Stomach (tissue), 8 donors: ENCODE measurements at regions not wholly inside any gene's neighbourhood (a gene's known extent, or its start where the extent isn't known, plus 50 kb on each side); places are given as distances from the start of the nearest gene placed in this dataset.

Source experiments
- DNase-seq, 2 donors: peaks; one replicate each; pipeline versions ENCODE4 v3.0.0 to v3.0.0-alpha.2; 2013 to 2019
- H3K27ac ChIP-seq, 5 donors: fragments of 200-600 bp in 4 of 5; sonication (generic) in 4 of 5; one replicate each; pipeline ENCODE4 v1.5.1; 2013 to 2019; ENCODE audit warnings: mild to moderate bottlenecking in 1 of 5, moderate library complexity in 1 of 5
- H3K27me3 ChIP-seq, 3 donors: fragments of 200-600 bp; sonication (generic); one replicate each; pipeline ENCODE4 v1.5.1; 2017 to 2019; ENCODE audit warnings: mixed run types in 1 of 3
- H3K36me3 ChIP-seq, 4 donors: fragments of 200-600 bp; sonication (generic); 1 replicate in 3 of 4; 2 replicates in 1 of 4; pipeline ENCODE4 v1.5.1; 2016 to 2019
- H3K4me1 ChIP-seq, 4 donors: fragments of 200-600 bp; sonication (generic); one replicate each; pipeline ENCODE4 v1.5.1; 2016 to 2019
- H3K4me3 ChIP-seq, 4 donors: fragments of 200-600 bp; sonication (generic) in 3 of 4; one replicate each; pipeline ENCODE4 v1.5.1; 2016 to 2019; ENCODE audit warnings: mild to moderate bottlenecking in 1 of 4
- H3K9me3 ChIP-seq, 4 donors: fragments of 200-600 bp; sonication (generic); one replicate each; pipeline ENCODE4 v1.5.1; 2016 to 2019
- CTCF ChIP-seq, 7 experiments: fragments of 450-650 bp in 4 of 7; fragments of 200-600 bp in 3 of 7; sonication (generic) in 3 of 7; IDR thresholded peaks; one replicate each; pipeline ENCODE4 v1.5.1; 2016 to 2019; ENCODE audit warnings: antibody characterized with exemption in 7 of 7, control low read depth in 2 of 7, mild to moderate bottlenecking in 1 of 7
- EP300 ChIP-seq: sonication (generic); formaldehyde crosslinking; IDR thresholded peaks from one replicate; pipeline ENCODE4 v1.6.1; 2017; ENCODE audit warnings: antibody characterized with exemption
- POLR2A ChIP-seq, 4 donors: fragments of 450-650 bp; IDR thresholded peaks; one replicate each; pipeline ENCODE4 v1.6.1; 2016; ENCODE audit warnings: antibody characterized with exemption in 4 of 4, control low read depth in 2 of 4, mild to moderate bottlenecking in 1 of 4, moderate library complexity in 1 of 4
- POLR2AphosphoS5 ChIP-seq, 3 donors: sonication (generic); formaldehyde crosslinking; IDR thresholded peaks; one replicate each; pipeline ENCODE4 v1.6.1; 2016; ENCODE audit warnings: antibody characterized with exemption in 3 of 3
- WGBS, 5 donors: extraction: QIAGEN DNeasy Blood & Tissue Kit in 3 of 5; methylation state at CpG; one replicate each; pipeline versions ENCODE4 v1.1.5 to v1.1.7; 2013 to 2018; 5-methylcytosine and 5-hydroxymethylcytosine counted together
- intact Hi-C: fragments of 100-400 bp; cut with DNase I; formaldehyde crosslinking; loops from one replicate; pipeline ENCODE4 v1.15.1; 2023; ENCODE audit warnings: low total_unique reads
- donor health status: healthy with polysubstance abuse.
- donor health status: Bipolar disorder and iron deficiency.
- donor health status: healthy.

- WGBS, 5 donors: 25 to 61% (median 39%) methylated on average over 3 of the region's 3 CpGs
These were observed 504.9 kb upstream of the MARCKS start for GRCh38 chr6:113352029-113352801.

GRCh38 chr6:113352831-113353230, 504.3 kb upstream of the MARCKS start:
- 56 to 95% (median 77%) methylated on average over 3 of the region's 3 CpGs for WGBS, 5 donors

More at GRCh38 chr6:113352029-113352801, 504.9 kb upstream of the MARCKS start:
- Histone ChIP-seq H3K27ac (peak overlapping the region in 1 of 5 donors; percentile 27), H3K27me3 (no peaks in the 10 kb centered on the region), H3K4me3 (no peak overlapping the region), H3K36me3 (no peaks in the 10 kb centered on the region), H3K9me3 (no peaks in the 10 kb centered on the region), H3K4me1 (peaks cover 12 to 25% (median 17%) of the 10 kb centered on the region in 4 donors)
- peak; percentile 51 to 55 for DNase-seq
- TF ChIP-seq POLR2A (IDR thresholded peaks at IDR 0.05): no peak
- peak in 2 of 3 donors; percentile 62 to 85 for TF ChIP-seq POLR2AphosphoS5 (IDR thresholded peaks at IDR 0.05)
- TF ChIP-seq CTCF (IDR thresholded peaks at IDR 0.05): no peak
- no peak for TF ChIP-seq EP300
- intact Hi-C loops: no loop called here

GRCh38 chr6:113353392-113353791, 503.8 kb upstream of the MARCKS start:
- Histone ChIP-seq H3K27ac (no peak overlapping the region), H3K4me3 (no peak overlapping the region), H3K27me3 (no peaks in the 10 kb centered on the region), H3K36me3 (no peaks in the 10 kb centered on the region), H3K9me3 (no peaks in the 10 kb centered on the region), H3K4me1 (peaks cover 12 to 25% (median 17%) of the 10 kb centered on the region in 4 donors)
- 84 to 96% (median 92%) methylated on average over 2 of the region's 2 CpGs for WGBS, 5 donors
- TF ChIP-seq POLR2A (IDR thresholded peaks at IDR 0.05): no peak
- TF ChIP-seq POLR2AphosphoS5 (IDR thresholded peaks at IDR 0.05): no peak
- TF ChIP-seq EP300: no peak
- TF ChIP-seq CTCF (IDR thresholded peaks at IDR 0.05): no peak
- no peak for DNase-seq
- intact Hi-C loops: no loop called here

More at GRCh38 chr6:113352831-113353230, 504.3 kb upstream of the MARCKS start:
- TF ChIP-seq POLR2A (IDR thresholded peaks at IDR 0.05) (no peak), POLR2AphosphoS5 (IDR thresholded peaks at IDR 0.05) (no peak), CTCF (IDR thresholded peaks at IDR 0.05) (no peak), EP300 (no peak)
- DNase-seq: no peak
- H3K27me3 ChIP-seq: no peaks in the 10 kb centered on the region
- H3K9me3 ChIP-seq: no peaks in the 10 kb centered on the region
- intact Hi-C loops: no loop called here
- peaks cover 12 to 25% (median 17%) of the 10 kb centered on the region in 4 donors for H3K4me1 ChIP-seq
- no peak overlapping the region for H3K4me3 ChIP-seq
- no peak overlapping the region for H3K27ac ChIP-seq
- no peaks in the 10 kb centered on the region for H3K36me3 ChIP-seq

GRCh38 chr6:113354204-113354895, 502.8 kb upstream of the MARCKS start:
- H3K4me3 ChIP-seq: no peak overlapping the region
- WGBS, 5 donors: 79 to 96% (median 90%) methylated on average over 6 of the region's 6 CpGs
- no peak for DNase-seq
- peaks cover 12 to 26% (median 17%) of the 10 kb centered on the region in 4 donors for H3K4me1 ChIP-seq
- no peak overlapping the region for H3K27ac ChIP-seq
- intact Hi-C loops: no loop called here
- H3K27me3 ChIP-seq: no peaks in the 10 kb centered on the region
- TF ChIP-seq EP300 (no peak), POLR2AphosphoS5 (IDR thresholded peaks at IDR 0.05) (no peak), POLR2A (IDR thresholded peaks at IDR 0.05) (no peak), CTCF (IDR thresholded peaks at IDR 0.05) (no peak)
- H3K9me3 ChIP-seq: no peaks in the 10 kb centered on the region
- no peaks in the 10 kb centered on the region for H3K36me3 ChIP-seq
